ENCODE measurements at regions not wholly inside any gene's neighbourhood (a gene's known extent, or its start where the extent isn't known, plus 50 kb on each side); places are given as distances from the start of the nearest gene placed in this dataset.

DNA sequence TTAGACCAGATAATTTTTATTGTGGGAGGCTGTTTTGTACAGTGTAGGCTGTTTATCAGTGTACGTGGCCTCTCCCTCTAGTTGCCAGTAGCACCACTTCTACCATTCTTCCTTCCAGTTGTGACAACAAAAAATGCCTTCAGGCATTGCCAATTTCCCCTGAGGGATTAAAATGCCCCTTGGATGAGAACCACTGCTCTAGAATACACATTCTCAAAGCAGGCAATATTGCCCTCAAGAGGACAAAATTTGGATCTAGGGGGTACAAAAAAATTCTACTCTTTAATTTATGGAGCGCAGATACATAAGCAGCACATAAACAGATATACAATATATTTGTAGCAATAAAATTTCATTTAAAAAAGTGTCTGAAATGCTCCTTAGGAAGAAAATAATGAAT is 674.6 kb downstream of the PTPRC start:
- no peak overlapping the region for H3K4me3 Mint-ChIP-seq (ENCODE audit: unreplicated experiment)
- H3K27me3 Mint-ChIP-seq (ENCODE audit: unreplicated experiment) = no peaks in the 10 kb centered on the region
- H3K36me3 Mint-ChIP-seq (ENCODE audit: unreplicated experiment) = no peaks in the 10 kb centered on the region
- peaks cover 4% of the 10 kb centered on the region for H3K4me1 Mint-ChIP-seq (ENCODE audit: unreplicated experiment)
- H3K9me3 Mint-ChIP-seq (ENCODE audit: unreplicated experiment) = peaks cover 4% of the 10 kb centered on the region
- DNase-seq (ENCODE audit: extremely low spot score, unreplicated experiment) = no peak
- H3K27ac Mint-ChIP-seq (ENCODE audit: unreplicated experiment) = no peak overlapping the region
- TF ChIP-seq, protein P1, sequence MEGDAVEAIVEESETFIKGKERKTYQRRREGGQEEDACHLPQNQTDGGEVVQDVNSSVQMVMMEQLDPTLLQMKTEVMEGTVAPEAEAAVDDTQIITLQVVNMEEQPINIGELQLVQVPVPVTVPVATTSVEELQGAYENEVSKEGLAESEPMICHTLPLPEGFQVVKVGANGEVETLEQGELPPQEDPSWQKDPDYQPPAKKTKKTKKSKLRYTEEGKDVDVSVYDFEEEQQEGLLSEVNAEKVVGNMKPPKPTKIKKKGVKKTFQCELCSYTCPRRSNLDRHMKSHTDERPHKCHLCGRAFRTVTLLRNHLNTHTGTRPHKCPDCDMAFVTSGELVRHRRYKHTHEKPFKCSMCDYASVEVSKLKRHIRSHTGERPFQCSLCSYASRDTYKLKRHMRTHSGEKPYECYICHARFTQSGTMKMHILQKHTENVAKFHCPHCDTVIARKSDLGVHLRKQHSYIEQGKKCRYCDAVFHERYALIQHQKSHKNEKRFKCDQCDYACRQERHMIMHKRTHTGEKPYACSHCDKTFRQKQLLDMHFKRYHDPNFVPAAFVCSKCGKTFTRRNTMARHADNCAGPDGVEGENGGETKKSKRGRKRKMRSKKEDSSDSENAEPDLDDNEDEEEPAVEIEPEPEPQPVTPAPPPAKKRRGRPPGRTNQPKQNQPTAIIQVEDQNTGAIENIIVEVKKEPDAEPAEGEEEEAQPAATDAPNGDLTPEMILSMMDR (IDR thresholded peaks at IDR 0.05) = no peak

DNA sequence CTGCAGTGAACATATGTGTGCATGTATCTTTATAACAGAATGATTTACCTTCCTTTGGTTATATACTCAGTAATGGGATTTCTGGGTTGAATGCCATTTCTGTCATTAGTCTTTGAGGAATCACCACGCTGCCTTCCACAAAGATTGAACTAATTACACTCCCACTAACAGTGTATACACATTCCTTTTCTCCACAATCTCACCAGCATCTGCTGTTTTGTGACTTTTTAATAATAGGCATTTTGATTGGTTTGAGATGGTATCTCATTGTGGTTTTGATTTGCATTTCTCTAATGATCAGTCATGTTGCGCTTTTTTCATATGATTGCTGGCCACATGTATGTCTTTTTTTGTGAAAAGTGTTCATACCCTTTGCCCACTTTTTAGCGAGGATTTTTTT is 680.5 kb downstream of the PTPRC start:
- Mint-ChIP-seq H3K36me3 (ENCODE audit: unreplicated experiment) (no peaks in the 10 kb centered on the region), H3K4me1 (ENCODE audit: unreplicated experiment) (no peaks in the 10 kb centered on the region), H3K9me3 (ENCODE audit: unreplicated experiment) (no peaks in the 10 kb centered on the region), H3K4me3 (ENCODE audit: unreplicated experiment) (no peak overlapping the region), H3K27ac (ENCODE audit: unreplicated experiment) (no peak overlapping the region), H3K27me3 (ENCODE audit: unreplicated experiment) (no peaks in the 10 kb centered on the region)
- DNase-seq (ENCODE audit: extremely low spot score, unreplicated experiment) = no peak
- TF ChIP-seq, protein P1 (IDR thresholded peaks at IDR 0.05) = no peak

DNA sequence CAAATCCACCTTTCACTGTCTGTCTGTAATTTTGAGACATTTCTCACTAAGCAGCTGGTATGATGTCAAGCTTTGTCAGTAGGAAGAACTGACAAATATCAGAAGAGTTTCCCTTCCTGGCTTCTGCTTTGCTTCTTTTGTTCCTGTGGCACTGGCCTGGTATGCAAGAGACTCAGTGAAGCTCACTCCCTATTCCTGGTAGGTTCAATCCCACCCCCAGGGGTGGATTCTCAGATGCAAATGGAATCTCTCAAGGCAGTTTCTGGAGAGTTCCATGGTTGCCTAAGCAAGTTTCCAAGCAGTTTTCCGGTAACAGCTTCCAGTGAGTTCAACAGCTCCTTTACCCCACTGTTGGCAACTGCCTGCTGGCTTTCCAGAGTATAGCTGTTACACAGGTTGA is 683.4 kb downstream of the PTPRC start:
- H3K4me1 Mint-ChIP-seq (ENCODE audit: unreplicated experiment) = no peaks in the 10 kb centered on the region
- TF ChIP-seq, protein P1 (IDR thresholded peaks at IDR 0.05) = no peak
- no peak overlapping the region for H3K27ac Mint-ChIP-seq (ENCODE audit: unreplicated experiment)
- H3K9me3 Mint-ChIP-seq (ENCODE audit: unreplicated experiment) = peaks cover 10% of the 10 kb centered on the region
- peaks cover 5% of the 10 kb centered on the region for H3K36me3 Mint-ChIP-seq (ENCODE audit: unreplicated experiment)
- DNase-seq (ENCODE audit: extremely low spot score, unreplicated experiment) = no peak
- no peak overlapping the region for H3K4me3 Mint-ChIP-seq (ENCODE audit: unreplicated experiment)
- no peaks in the 10 kb centered on the region for H3K27me3 Mint-ChIP-seq (ENCODE audit: unreplicated experiment)

DNA sequence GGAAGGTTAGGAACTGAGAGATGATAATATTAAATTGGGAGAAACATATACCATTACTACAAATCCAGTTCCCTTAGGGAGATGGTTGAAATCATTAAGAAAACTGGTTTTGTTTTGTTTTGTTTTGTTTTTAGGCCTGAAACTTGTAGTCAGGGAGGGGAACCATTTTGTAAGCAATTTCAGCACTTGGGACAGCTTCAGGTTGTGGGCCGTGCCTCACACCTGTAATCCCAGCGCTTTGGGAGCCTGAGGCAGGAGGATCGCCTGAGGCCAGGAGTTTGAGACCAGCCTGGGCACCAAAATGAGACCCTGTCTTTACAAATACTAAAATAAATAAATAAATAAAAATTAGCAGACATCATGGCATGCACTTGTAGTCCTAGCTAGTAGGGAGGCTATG is 694.3 kb upstream of the NR5A2 start:
- H3K36me3 Mint-ChIP-seq (ENCODE audit: unreplicated experiment) = no peaks in the 10 kb centered on the region
- no peak overlapping the region for H3K4me3 Mint-ChIP-seq (ENCODE audit: unreplicated experiment)
- TF ChIP-seq, protein P1 (IDR thresholded peaks at IDR 0.05) = no peak
- no peaks in the 10 kb centered on the region for H3K9me3 Mint-ChIP-seq (ENCODE audit: unreplicated experiment)
- H3K27ac Mint-ChIP-seq (ENCODE audit: unreplicated experiment) = no peak overlapping the region
- peaks cover 13% of the 10 kb centered on the region for H3K4me1 Mint-ChIP-seq (ENCODE audit: unreplicated experiment)
- DNase-seq (ENCODE audit: extremely low spot score, unreplicated experiment) = no peak
- H3K27me3 Mint-ChIP-seq (ENCODE audit: unreplicated experiment) = no peaks in the 10 kb centered on the region

DNA sequence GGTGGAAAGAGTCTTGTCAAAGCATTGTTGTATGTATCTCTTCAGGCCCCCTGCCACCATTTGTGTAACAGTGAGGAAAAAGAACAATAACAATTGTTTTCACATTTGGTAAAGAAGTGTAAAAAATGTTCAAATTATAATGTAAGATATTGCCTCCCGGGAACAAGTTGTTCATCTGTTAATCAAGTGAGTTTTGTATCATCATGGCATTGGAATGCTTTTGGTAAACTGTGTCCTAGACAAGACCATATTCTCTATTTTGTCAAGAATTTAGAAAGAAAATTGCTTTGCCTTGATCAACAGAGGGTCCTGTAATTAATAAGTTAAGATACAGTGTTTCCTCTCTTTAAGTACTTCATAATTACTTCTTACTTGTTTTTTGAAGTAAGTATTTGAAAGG is 692.0 kb upstream of the NR5A2 start:
- no peak for DNase-seq (ENCODE audit: extremely low spot score, unreplicated experiment)
- Mint-ChIP-seq H3K36me3 (ENCODE audit: unreplicated experiment) (no peaks in the 10 kb centered on the region), H3K4me3 (ENCODE audit: unreplicated experiment) (no peak overlapping the region), H3K27me3 (ENCODE audit: unreplicated experiment) (no peaks in the 10 kb centered on the region), H3K4me1 (ENCODE audit: unreplicated experiment) (peaks cover 16% of the 10 kb centered on the region), H3K9me3 (ENCODE audit: unreplicated experiment) (no peaks in the 10 kb centered on the region), H3K27ac (ENCODE audit: unreplicated experiment) (no peak overlapping the region)
- TF ChIP-seq, protein P1 (IDR thresholded peaks at IDR 0.05) = no peak
